ENCODE measurements at regions not wholly inside any gene's neighbourhood (a gene's known extent, or its start where the extent isn't known, plus 50 kb on each side); places are given as distances from the start of the nearest gene placed in this dataset.

GRCh38 chr21:38980416-38981313 lies 174.9 kb downstream of the ETS2 start (continued):
- TF ChIP-seq, protein P1, sequence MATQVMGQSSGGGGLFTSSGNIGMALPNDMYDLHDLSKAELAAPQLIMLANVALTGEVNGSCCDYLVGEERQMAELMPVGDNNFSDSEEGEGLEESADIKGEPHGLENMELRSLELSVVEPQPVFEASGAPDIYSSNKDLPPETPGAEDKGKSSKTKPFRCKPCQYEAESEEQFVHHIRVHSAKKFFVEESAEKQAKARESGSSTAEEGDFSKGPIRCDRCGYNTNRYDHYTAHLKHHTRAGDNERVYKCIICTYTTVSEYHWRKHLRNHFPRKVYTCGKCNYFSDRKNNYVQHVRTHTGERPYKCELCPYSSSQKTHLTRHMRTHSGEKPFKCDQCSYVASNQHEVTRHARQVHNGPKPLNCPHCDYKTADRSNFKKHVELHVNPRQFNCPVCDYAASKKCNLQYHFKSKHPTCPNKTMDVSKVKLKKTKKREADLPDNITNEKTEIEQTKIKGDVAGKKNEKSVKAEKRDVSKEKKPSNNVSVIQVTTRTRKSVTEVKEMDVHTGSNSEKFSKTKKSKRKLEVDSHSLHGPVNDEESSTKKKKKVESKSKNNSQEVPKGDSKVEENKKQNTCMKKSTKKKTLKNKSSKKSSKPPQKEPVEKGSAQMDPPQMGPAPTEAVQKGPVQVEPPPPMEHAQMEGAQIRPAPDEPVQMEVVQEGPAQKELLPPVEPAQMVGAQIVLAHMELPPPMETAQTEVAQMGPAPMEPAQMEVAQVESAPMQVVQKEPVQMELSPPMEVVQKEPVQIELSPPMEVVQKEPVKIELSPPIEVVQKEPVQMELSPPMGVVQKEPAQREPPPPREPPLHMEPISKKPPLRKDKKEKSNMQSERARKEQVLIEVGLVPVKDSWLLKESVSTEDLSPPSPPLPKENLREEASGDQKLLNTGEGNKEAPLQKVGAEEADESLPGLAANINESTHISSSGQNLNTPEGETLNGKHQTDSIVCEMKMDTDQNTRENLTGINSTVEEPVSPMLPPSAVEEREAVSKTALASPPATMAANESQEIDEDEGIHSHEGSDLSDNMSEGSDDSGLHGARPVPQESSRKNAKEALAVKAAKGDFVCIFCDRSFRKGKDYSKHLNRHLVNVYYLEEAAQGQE (IDR thresholded peaks at IDR 0.05; ENCODE audit: unreplicated experiment), result no peak
- TF ChIP-seq STAT1 (IDR thresholded peaks at IDR 0.05; ENCODE audit: unreplicated experiment) (no peak), NANOG (IDR thresholded peaks at IDR 0.05; ENCODE audit: borderline replicate concordance) (no peak)
- TF ChIP-seq, protein P2, sequence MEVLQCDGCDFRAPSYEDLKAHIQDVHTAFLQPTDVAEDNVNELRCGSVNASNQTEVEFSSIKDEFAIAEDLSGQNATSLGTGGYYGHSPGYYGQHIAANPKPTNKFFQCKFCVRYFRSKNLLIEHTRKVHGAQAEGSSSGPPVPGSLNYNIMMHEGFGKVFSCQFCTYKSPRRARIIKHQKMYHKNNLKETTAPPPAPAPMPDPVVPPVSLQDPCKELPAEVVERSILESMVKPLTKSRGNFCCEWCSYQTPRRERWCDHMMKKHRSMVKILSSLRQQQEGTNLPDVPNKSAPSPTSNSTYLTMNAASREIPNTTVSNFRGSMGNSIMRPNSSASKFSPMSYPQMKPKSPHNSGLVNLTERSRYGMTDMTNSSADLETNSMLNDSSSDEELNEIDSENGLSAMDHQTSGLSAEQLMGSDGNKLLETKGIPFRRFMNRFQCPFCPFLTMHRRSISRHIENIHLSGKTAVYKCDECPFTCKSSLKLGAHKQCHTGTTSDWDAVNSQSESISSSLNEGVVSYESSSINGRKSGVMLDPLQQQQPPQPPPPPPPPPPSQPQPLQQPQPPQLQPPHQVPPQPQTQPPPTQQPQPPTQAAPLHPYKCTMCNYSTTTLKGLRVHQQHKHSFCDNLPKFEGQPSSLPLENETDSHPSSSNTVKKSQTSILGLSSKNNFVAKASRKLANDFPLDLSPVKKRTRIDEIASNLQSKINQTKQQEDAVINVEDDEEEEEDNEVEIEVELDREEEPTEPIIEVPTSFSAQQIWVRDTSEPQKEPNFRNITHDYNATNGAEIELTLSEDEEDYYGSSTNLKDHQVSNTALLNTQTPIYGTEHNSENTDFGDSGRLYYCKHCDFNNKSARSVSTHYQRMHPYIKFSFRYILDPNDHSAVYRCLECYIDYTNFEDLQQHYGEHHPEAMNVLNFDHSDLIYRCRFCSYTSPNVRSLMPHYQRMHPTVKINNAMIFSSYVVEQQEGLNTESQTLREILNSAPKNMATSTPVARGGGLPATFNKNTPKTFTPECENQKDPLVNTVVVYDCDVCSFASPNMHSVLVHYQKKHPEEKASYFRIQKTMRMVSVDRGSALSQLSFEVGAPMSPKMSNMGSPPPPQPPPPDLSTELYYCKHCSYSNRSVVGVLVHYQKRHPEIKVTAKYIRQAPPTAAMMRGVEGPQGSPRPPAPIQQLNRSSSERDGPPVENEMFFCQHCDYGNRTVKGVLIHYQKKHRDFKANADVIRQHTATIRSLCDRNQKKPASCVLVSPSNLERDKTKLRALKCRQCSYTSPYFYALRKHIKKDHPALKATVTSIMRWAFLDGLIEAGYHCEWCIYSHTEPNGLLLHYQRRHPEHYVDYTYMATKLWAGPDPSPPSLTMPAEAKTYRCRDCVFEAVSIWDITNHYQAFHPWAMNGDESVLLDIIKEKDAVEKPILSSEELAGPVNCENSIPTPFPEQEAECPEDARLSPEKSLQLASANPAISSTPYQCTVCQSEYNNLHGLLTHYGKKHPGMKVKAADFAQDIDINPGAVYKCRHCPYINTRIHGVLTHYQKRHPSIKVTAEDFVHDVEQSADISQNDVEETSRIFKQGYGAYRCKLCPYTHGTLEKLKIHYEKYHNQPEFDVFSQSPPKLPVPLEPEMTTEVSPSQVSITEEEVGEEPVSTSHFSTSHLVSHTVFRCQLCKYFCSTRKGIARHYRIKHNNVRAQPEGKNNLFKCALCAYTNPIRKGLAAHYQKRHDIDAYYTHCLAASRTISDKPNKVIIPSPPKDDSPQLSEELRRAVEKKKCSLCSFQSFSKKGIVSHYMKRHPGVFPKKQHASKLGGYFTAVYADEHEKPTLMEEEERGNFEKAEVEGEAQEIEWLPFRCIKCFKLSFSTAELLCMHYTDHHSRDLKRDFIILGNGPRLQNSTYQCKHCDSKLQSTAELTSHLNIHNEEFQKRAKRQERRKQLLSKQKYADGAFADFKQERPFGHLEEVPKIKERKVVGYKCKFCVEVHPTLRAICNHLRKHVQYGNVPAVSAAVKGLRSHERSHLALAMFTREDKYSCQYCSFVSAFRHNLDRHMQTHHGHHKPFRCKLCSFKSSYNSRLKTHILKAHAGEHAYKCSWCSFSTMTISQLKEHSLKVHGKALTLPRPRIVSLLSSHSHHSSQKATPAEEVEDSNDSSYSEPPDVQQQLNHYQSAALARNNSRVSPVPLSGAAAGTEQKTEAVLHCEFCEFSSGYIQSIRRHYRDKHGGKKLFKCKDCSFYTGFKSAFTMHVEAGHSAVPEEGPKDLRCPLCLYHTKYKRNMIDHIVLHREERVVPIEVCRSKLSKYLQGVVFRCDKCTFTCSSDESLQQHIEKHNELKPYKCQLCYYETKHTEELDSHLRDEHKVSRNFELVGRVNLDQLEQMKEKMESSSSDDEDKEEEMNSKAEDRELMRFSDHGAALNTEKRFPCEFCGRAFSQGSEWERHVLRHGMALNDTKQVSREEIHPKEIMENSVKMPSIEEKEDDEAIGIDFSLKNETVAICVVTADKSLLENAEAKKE (CRISPR knock-in tag; IDR thresholded peaks at IDR 0.05), result no peak
- TF ChIP-seq, protein P3, sequence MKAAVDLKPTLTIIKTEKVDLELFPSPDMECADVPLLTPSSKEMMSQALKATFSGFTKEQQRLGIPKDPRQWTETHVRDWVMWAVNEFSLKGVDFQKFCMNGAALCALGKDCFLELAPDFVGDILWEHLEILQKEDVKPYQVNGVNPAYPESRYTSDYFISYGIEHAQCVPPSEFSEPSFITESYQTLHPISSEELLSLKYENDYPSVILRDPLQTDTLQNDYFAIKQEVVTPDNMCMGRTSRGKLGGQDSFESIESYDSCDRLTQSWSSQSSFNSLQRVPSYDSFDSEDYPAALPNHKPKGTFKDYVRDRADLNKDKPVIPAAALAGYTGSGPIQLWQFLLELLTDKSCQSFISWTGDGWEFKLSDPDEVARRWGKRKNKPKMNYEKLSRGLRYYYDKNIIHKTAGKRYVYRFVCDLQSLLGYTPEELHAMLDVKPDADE (IDR thresholded peaks at IDR 0.05), result no peak
